Tibial artery (tissue), 4 donors: ENCODE measurements at regions not wholly inside any gene's neighbourhood (a gene's known extent, or its start where the extent isn't known, plus 50 kb on each side); places are given as distances from the start of the nearest gene placed in this dataset.

Experiments
- DNase-seq, 2 donors: peaks; one replicate each; pipeline ENCODE4 v3.0.0-alpha.2; 2019
- H3K27ac ChIP-seq, 2 donors: fragments of 200-600 bp; sonication (generic) in 1 of 2; 1 replicate in 1 of 2; 2 replicates in 1 of 2; pipeline ENCODE4 v1.5.1; 2018 to 2019; ENCODE audit warnings: mild to moderate bottlenecking in 1 of 2
- H3K27me3 ChIP-seq, 2 donors: fragments of 200-600 bp; sonication (generic) in 1 of 2; one replicate each; pipeline versions ENCODE4 v1.5.1 to v1.6.0; 2016 to 2019
- H3K36me3 ChIP-seq, 3 donors: fragments of 200-600 bp; sonication (generic) in 2 of 3; one replicate each; pipeline ENCODE4 v1.5.1; 2016 to 2019; ENCODE audit warnings: mild to moderate bottlenecking in 2 of 3
- H3K4me1 ChIP-seq, 4 donors: fragments of 200-600 bp; sonication (generic) in 2 of 4; 1 replicate in 3 of 4; 2 replicates in 1 of 4; pipeline ENCODE4 v1.5.1; 2016 to 2019
- H3K4me3 ChIP-seq, 2 donors: fragments of 200-600 bp; sonication (generic) in 1 of 2; 1 replicate in 1 of 2; 2 replicates in 1 of 2; pipeline ENCODE4 v1.5.1; 2018 to 2019; ENCODE audit warnings: mild to moderate bottlenecking in 2 of 2
- H3K9me3 ChIP-seq, 3 donors: fragments of 200-600 bp; sonication (generic) in 1 of 3; one replicate each; pipeline ENCODE4 v1.5.1; 2016 to 2019
- intact Hi-C: fragments of 100-400 bp; cut with DNase I; formaldehyde crosslinking; loops from one replicate; pipeline ENCODE4 v1.15.0; 2023; ENCODE audit warnings: low total_unique reads
- TF ChIP-seq, protein P1 (sequence below), 2 experiments: fragments of 200-600 bp in 1 of 2; fragments of 450-650 bp in 1 of 2; IDR thresholded peaks; one replicate each; pipeline ENCODE4 v1.5.1; 2017 to 2019; ENCODE audit warnings: antibody characterized with exemption in 2 of 2, mild to moderate bottlenecking in 1 of 2, moderate library complexity in 1 of 2

DNA sequence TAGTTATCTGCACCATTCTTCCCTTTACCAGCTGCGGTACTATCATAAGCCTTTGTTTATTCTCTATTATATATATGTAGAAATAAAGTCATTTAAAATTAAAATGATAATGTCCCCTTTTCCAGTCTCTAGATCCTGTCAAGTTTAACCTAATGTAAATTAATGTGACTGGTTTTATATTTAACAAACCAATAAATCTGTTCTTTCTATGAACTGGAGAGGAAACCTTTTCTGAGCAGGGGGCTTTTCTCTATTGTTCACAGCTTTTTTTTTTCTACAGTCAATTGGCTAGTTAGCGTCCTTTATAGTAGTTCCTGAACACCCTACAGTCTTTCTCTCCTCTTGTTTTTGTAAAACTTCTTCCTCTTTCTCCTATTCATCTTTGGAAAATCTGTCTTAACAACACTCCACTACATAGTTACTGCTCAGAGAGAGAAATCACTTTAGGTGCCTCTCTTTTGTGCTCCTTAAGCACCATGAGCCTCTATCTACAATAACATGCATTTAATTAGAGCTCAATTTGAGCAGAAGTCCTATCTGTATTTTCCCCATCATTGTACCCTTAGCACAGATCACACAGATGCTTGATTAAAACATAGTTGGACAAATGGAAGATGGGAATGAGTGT is 332.6 kb upstream of the SYT1 start:
- Histone ChIP-seq H3K27me3 (no peaks in the 10 kb centered on the region), H3K4me3 (no peak overlapping the region), H3K9me3 (no peaks in the 10 kb centered on the region), H3K4me1 (no peaks in the 10 kb centered on the region), H3K27ac (no peak overlapping the region), H3K36me3 (no peaks in the 10 kb centered on the region)
- intact Hi-C loops: no loop called here
- DNase-seq: no peak
- TF ChIP-seq, protein P1, sequence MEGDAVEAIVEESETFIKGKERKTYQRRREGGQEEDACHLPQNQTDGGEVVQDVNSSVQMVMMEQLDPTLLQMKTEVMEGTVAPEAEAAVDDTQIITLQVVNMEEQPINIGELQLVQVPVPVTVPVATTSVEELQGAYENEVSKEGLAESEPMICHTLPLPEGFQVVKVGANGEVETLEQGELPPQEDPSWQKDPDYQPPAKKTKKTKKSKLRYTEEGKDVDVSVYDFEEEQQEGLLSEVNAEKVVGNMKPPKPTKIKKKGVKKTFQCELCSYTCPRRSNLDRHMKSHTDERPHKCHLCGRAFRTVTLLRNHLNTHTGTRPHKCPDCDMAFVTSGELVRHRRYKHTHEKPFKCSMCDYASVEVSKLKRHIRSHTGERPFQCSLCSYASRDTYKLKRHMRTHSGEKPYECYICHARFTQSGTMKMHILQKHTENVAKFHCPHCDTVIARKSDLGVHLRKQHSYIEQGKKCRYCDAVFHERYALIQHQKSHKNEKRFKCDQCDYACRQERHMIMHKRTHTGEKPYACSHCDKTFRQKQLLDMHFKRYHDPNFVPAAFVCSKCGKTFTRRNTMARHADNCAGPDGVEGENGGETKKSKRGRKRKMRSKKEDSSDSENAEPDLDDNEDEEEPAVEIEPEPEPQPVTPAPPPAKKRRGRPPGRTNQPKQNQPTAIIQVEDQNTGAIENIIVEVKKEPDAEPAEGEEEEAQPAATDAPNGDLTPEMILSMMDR (IDR thresholded peaks at IDR 0.05): no peak

DNA sequence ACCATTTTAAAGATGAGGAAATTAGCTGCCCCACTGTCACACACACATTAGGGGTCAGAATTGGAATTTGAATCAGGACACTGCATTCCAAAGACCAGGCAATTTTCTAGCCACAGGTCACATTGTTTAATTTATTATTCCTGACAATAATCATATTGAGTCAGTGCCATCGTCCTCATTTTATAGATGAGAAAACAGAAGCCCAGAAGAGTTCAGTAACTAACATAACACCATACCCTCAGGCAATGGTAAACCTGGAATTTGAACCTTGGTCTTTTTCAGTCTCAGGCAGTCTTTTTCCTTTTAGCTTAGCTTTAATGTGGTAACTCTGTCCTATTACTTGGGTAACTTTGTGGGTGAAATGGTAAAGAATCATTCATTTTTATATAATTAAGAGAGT is 330.3 kb upstream of the SYT1 start:
- intact Hi-C loops: no loop called here
- Histone ChIP-seq H3K27me3 (no peaks in the 10 kb centered on the region), H3K4me3 (no peak overlapping the region), H3K27ac (no peak overlapping the region), H3K4me1 (no peaks in the 10 kb centered on the region), H3K36me3 (no peaks in the 10 kb centered on the region), H3K9me3 (no peaks in the 10 kb centered on the region)
- DNase-seq: no peak
- TF ChIP-seq, protein P1 (IDR thresholded peaks at IDR 0.05): no peak

DNA sequence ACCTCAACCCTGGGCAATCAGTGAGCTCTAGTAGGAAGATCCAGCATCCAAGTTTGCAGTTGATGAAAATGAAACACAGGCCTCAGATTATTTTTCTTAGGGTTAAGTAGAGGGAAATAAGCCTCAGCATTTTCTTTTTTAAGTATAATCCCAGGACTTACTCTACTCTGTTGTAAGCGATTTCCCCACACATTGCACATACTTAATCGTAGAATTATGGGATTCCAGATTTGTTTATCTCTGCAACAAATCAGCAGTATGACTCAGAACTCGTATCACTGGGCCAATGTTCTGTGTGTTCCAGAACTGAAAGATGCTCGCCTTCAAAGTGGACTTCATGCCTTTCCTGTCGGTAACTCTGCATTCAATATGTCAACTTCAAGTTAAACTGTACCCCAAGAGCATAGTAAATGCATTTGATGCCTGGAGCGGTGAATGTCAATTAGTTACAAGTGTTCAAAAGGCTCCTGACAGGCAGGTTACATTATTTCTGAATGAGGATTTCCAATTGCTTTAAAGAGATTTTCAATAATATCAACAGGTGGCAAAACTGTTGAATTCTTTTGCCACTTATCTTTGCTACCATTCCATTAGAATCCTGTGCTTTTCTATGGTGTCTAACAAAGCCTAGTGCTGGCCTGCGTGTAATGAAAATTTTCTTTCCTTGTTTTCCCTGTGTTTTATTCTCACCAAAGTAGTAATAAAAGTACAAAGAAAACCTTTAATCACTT is 323.8 kb upstream of the SYT1 start:
- DNase-seq: no peak
- no peaks in the 10 kb centered on the region for H3K9me3 ChIP-seq
- intact Hi-C loops: no loop called here
- H3K27ac ChIP-seq: no peak overlapping the region
- no peaks in the 10 kb centered on the region for H3K4me1 ChIP-seq
- no peaks in the 10 kb centered on the region for H3K27me3 ChIP-seq
- TF ChIP-seq, protein P1 (IDR thresholded peaks at IDR 0.05): no peak
- H3K4me3 ChIP-seq: no peak overlapping the region
- no peaks in the 10 kb centered on the region for H3K36me3 ChIP-seq

DNA sequence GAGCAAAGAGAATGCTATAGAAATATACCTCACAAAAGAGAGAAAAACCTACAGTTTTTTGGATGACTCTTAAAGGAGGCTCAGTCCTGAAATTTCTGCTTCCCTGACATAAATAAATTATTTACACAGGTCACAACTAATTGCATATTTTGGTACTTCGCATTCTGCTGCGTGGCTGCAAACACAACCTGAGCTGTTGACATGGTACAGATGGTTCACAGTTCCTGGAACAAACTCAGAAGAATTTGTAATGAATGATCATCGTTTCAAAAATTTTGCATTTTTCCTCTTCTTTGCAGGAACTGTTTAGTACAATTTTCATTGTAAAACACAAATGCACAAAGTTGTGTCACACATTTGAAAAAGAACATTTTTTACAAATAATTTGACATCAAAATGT is 313.7 kb upstream of the SYT1 start:
- no peak for DNase-seq
- Histone ChIP-seq H3K4me1 (no peaks in the 10 kb centered on the region), H3K9me3 (no peaks in the 10 kb centered on the region), H3K27me3 (no peaks in the 10 kb centered on the region), H3K36me3 (no peaks in the 10 kb centered on the region), H3K4me3 (no peak overlapping the region), H3K27ac (no peak overlapping the region)
- TF ChIP-seq, protein P1 (IDR thresholded peaks at IDR 0.05): no peak
- intact Hi-C loops: no loop called here

DNA sequence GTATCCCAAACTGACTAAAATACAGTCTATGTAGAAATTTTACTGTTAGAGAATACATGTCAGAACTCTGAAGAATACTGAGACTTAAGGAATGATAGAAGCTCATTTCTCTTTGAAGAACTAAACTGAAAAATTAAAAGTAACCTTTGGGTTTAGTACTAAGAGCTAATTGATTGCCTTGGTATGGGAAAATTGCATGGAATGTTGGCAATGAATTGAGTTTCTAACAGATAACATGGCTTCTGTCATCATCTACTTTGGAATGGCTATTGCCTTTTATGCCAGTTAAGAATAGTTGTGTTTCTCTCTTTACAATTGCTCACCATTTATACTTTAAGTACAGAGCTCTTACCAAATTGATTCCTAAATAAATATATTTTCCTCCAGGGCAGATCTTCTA is 308.8 kb upstream of the SYT1 start:
- DNase-seq: no peak
- intact Hi-C loops: no loop called here
- Histone ChIP-seq H3K27me3 (no peaks in the 10 kb centered on the region), H3K9me3 (no peaks in the 10 kb centered on the region), H3K27ac (no peak overlapping the region), H3K4me1 (no peaks in the 10 kb centered on the region), H3K36me3 (no peaks in the 10 kb centered on the region), H3K4me3 (no peak overlapping the region)
- TF ChIP-seq, protein P1 (IDR thresholded peaks at IDR 0.05): no peak
